Type B pancreatic cell (in vitro differentiated cells): ENCODE measurements at regions not wholly inside any gene's neighbourhood (a gene's known extent, or its start where the extent isn't known, plus 50 kb on each side); places are given as distances from the start of the nearest gene placed in this dataset.

ENCODE experiments used
- DNase-seq: peaks from one replicate; pipeline ENCODE4 v3.0.0; 2021; ENCODE audit warnings: mixed read lengths; ENCODE audit not compliant: unreplicated experiment; ENCODE audit errors: extremely low spot score
- H3K27ac Mint-ChIP-seq: 2 replicates; pipeline ENCODE4 v1.8.0; 2021; ENCODE audit warnings: mild to moderate bottlenecking, mixed read lengths
- H3K27me3 Mint-ChIP-seq: 2 replicates; pipeline ENCODE4 v1.8.0; 2021; ENCODE audit warnings: mixed read lengths
- H3K36me3 Mint-ChIP-seq: 2 replicates; pipeline ENCODE4 v1.8.0; 2021; ENCODE audit warnings: mixed read lengths
- H3K4me1 Mint-ChIP-seq: one replicate; pipeline ENCODE4 v1.8.0; 2021; ENCODE audit warnings: mixed read lengths; ENCODE audit not compliant: unreplicated experiment
- H3K4me3 Mint-ChIP-seq: 2 replicates; pipeline ENCODE4 v1.8.0; 2021; ENCODE audit warnings: mild to moderate bottlenecking, mixed read lengths
- H3K9me3 Mint-ChIP-seq: 2 replicates; pipeline ENCODE4 v1.8.0; 2021; ENCODE audit warnings: mixed read lengths
- CTCF ChIP-seq: fragments of 200-600 bp; sonication (generic); conservative IDR thresholded peaks from 2 replicates; pipeline ENCODE4 v1.5.0; 2021; ENCODE audit warnings: antibody characterized with exemption, mild to moderate bottlenecking

DNA sequence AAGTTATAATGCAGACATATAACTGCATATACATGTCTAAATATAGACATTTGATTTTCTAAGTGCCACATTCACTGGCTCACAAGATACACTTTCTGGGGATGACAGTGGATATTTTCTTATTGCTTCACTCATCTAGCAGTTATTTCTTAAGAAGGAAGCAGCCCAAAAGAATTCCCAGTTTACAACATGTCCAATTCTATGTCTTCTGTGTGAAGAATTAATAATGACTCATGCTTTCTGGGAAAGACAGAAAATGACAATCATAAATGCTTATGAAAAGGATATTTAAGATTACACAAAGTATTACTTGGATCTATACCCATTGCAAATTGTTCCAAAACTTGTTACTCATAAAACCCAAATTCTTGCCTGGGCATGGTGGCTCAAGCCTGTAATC lies 543.4 kb downstream of the SUCLA2 start:
- Mint-ChIP-seq H3K36me3 (no peaks in the 10 kb centered on the region), H3K27me3 (no peaks in the 10 kb centered on the region), H3K27ac (no peak overlapping the region), H3K9me3 (no peaks in the 10 kb centered on the region), H3K4me3 (no peak overlapping the region), H3K4me1 (peaks cover 7% of the 10 kb centered on the region)
- no peak for TF ChIP-seq CTCF
- no peak for DNase-seq

DNA sequence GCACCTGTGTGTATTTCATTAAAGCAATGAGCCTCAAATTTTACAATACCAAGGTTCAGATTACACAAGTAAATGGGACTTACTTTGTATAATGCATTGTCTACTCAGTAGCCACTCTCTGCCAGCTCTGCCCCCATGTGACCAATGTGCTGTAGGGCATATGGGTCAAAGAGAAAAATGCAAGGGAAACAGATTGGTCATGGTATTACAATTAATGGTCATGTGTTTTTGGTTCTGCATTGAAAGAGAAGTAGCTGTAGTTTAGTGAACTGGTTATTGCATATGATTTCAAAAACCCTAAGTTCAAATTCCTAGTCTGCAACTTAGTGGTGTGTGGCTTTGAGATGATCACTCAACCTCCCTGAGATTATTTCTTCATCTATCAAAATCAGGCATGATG lies 545.4 kb downstream of the SUCLA2 start:
- DNase-seq: no peak
- Mint-ChIP-seq H3K27me3 (no peaks in the 10 kb centered on the region), H3K9me3 (no peaks in the 10 kb centered on the region), H3K4me1 (peaks cover 7% of the 10 kb centered on the region), H3K4me3 (no peak overlapping the region), H3K27ac (no peak overlapping the region), H3K36me3 (no peaks in the 10 kb centered on the region)
- TF ChIP-seq CTCF: peak; percentile 38

- no peaks in the 10 kb centered on the region for H3K36me3 Mint-ChIP-seq
- no peak overlapping the region for H3K4me3 Mint-ChIP-seq
- DNase-seq: no peak
- peaks cover 6% of the 10 kb centered on the region for H3K4me1 Mint-ChIP-seq
- H3K27ac Mint-ChIP-seq: no peak overlapping the region
- TF ChIP-seq CTCF: no peak
- no peaks in the 10 kb centered on the region for H3K27me3 Mint-ChIP-seq
- H3K9me3 Mint-ChIP-seq: no peaks in the 10 kb centered on the region
Measured at GRCh38 chr13:47454986-47455385, 546.1 kb downstream of the SUCLA2 start.

- no peak for TF ChIP-seq CTCF
- H3K4me3 Mint-ChIP-seq: no peak overlapping the region
- H3K36me3 Mint-ChIP-seq: no peaks in the 10 kb centered on the region
- H3K9me3 Mint-ChIP-seq: no peaks in the 10 kb centered on the region
- no peak for DNase-seq
- H3K27me3 Mint-ChIP-seq: no peaks in the 10 kb centered on the region
- H3K27ac Mint-ChIP-seq: no peak overlapping the region
- H3K4me1 Mint-ChIP-seq: no peaks in the 10 kb centered on the region
Measured at GRCh38 chr13:47437406-47437805, 540.6 kb upstream of the HTR2A start.

- TF ChIP-seq CTCF: no peak
- Mint-ChIP-seq H3K4me1 (no peaks in the 10 kb centered on the region), H3K27ac (no peak overlapping the region), H3K36me3 (no peaks in the 10 kb centered on the region), H3K9me3 (no peaks in the 10 kb centered on the region), H3K4me3 (no peak overlapping the region), H3K27me3 (no peaks in the 10 kb centered on the region)
- no peak for DNase-seq
Measured at GRCh38 chr13:47433461-47434005, 536.7 kb upstream of the HTR2A start.
